Kidney epithelial cell (primary cell): ENCODE measurements at regions not wholly inside any gene's neighbourhood (a gene's known extent, or its start where the extent isn't known, plus 50 kb on each side); places are given as distances from the start of the nearest gene placed in this dataset.

Experiments used
- DNase-seq: peaks from one replicate; pipeline ENCODE4 v3.0.0-alpha.2; 2010; ENCODE audit warnings: low read depth
- H3K27me3 ChIP-seq: 2 replicates; pipeline ENCODE4 v1.6.0; 2011; ENCODE audit warnings: low read length; ENCODE audit not compliant: control insufficient read depth, insufficient read depth
- H3K36me3 ChIP-seq: 2 replicates; pipeline ENCODE4 v1.5.1; 2011; ENCODE audit warnings: low read length; ENCODE audit not compliant: control insufficient read depth, insufficient read depth
- H3K4me3 ChIP-seq: 2 replicates; pipeline ENCODE4 v1.5.1; 2011; ENCODE audit warnings: low read depth, mild to moderate bottlenecking, control low read depth, low read length
- TF ChIP-seq, protein P1 (sequence below): IDR thresholded peaks from 2 replicates; pipeline ENCODE4 v1.5.1; 2011; ENCODE audit warnings: mild to moderate bottlenecking, moderate library complexity, low read length, control low read depth, inconsistent platforms; ENCODE audit not compliant: insufficient read depth, poor library complexity, severe bottlenecking

DNA sequence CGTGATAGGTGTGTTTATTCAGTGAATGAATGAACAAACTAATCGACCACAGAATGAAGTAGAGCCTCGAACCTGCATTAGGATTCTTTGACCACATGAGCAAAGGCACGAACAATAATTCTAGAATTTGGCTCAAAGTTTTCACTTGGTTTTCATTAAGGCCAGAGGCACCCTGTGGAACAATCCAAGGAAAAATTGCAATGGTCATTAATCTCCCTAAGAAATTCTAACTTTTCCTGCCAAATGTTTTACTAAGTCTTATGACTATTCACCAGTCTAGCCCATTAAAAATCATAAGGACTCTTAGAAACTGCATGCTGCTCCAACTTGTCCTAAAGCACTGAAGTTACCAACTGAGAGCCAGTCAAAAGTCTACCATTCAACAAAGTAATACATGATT is 271.7 kb downstream of the EFNB2 start:
- Histone ChIP-seq H3K36me3 (no peaks in the 10 kb centered on the region), H3K4me3 (no peak overlapping the region), H3K27me3 (no peaks in the 10 kb centered on the region)
- no peak for DNase-seq
- TF ChIP-seq, protein P1, sequence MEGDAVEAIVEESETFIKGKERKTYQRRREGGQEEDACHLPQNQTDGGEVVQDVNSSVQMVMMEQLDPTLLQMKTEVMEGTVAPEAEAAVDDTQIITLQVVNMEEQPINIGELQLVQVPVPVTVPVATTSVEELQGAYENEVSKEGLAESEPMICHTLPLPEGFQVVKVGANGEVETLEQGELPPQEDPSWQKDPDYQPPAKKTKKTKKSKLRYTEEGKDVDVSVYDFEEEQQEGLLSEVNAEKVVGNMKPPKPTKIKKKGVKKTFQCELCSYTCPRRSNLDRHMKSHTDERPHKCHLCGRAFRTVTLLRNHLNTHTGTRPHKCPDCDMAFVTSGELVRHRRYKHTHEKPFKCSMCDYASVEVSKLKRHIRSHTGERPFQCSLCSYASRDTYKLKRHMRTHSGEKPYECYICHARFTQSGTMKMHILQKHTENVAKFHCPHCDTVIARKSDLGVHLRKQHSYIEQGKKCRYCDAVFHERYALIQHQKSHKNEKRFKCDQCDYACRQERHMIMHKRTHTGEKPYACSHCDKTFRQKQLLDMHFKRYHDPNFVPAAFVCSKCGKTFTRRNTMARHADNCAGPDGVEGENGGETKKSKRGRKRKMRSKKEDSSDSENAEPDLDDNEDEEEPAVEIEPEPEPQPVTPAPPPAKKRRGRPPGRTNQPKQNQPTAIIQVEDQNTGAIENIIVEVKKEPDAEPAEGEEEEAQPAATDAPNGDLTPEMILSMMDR: no peak

- no peak for DNase-seq
- H3K36me3 ChIP-seq: no peaks in the 10 kb centered on the region
- no peaks in the 10 kb centered on the region for H3K27me3 ChIP-seq
- TF ChIP-seq, protein P1: no peak
- no peak overlapping the region for H3K4me3 ChIP-seq
These were observed 272.6 kb downstream of the EFNB2 start for GRCh38 chr13:106262886-106263285.

DNA sequence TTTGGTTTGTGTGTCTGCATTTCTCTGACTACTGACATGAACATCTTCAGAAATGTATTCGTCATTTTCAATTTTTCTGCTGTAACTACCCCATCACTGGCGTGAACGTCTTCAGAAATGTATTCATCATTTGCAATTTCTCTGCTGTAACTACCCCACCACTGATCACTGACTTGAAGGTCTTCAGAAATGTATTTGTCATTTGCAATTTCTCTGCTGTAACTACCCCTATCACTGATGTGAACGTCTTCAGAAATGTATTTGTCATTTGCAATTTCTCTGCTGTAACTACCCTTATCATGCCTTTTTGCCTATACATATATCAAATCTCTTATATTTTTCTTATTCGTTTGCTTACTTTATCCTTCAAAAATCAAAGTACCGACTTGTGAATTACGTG is 274.0 kb downstream of the EFNB2 start:
- H3K27me3 ChIP-seq: no peaks in the 10 kb centered on the region
- no peak for DNase-seq
- TF ChIP-seq, protein P1: no peak
- no peaks in the 10 kb centered on the region for H3K36me3 ChIP-seq
- no peak overlapping the region for H3K4me3 ChIP-seq

- H3K36me3 ChIP-seq: no peaks in the 10 kb centered on the region
- no peak for DNase-seq
- H3K4me3 ChIP-seq: no peak overlapping the region
- no peaks in the 10 kb centered on the region for H3K27me3 ChIP-seq
- TF ChIP-seq, protein P1: no peak
These were observed 275.1 kb downstream of the EFNB2 start for GRCh38 chr13:106260352-106260751.

DNA sequence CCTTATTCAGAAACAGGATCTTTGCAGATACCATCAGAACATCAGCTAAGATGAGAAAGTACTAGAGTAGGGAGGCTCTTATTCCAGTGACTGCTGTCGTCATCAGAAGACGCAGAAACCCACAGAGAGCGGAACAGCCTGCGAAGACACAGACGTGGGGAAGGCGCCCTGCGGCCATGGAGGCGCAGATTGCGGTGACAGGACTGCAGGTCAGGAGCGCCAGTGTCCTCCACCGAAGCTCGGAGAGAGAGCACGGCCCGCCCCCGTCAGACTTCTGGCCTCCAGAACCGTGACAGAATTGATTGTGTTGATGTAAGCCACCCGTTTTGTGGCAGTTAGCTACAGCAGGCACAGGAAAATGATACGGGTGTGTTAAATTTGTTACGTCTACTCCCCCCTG is 275.5 kb downstream of the EFNB2 start:
- no peaks in the 10 kb centered on the region for H3K36me3 ChIP-seq
- no peak overlapping the region for H3K4me3 ChIP-seq
- DNase-seq: no peak
- TF ChIP-seq, protein P1: no peak
- no peaks in the 10 kb centered on the region for H3K27me3 ChIP-seq

DNA sequence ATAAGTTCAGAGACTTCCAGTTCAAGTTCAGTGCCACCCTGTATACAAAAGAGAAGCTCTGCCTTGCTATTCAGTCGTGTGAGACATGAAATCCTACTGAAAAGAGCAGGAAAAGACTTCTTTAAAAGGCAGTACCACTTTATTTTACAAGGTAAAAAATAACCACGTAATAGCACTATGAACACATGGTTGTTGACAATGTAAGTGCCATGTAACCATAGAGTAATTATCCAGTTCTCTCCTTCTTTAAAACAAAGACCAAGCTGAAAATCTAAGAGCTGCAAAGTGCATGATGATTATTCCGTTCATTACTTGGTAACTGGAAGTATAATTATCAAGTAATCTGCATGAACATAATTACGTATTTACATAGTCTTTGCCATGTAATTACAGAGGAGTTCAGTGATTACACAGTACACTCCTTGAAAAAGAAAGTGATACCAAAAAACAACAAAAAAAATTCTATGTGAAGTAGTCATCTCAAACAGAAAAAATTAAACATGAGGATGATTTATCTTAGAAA is 288.7 kb downstream of the EFNB2 start:
- Histone ChIP-seq H3K36me3 (no peaks in the 10 kb centered on the region), H3K4me3 (no peak overlapping the region), H3K27me3 (no peaks in the 10 kb centered on the region)
- TF ChIP-seq, protein P1: no peak
- DNase-seq: no peak
